B cell (primary cell): ENCODE measurements at regions not wholly inside any gene's neighbourhood (a gene's known extent, or its start where the extent isn't known, plus 50 kb on each side); places are given as distances from the start of the nearest gene placed in this dataset.

Source experiments
- ATAC-seq: fragments of 200-7000 bp; cut with Tn5 transposase; one replicate; pipeline ENCODE4 v1.10.0; 2021; ENCODE audit warnings: low read depth, mild to moderate bottlenecking, moderate number of reproducible peaks, moderate library complexity
- CTCF ChIA-PET: fragments of 350-600 bp; sonication (Branson Sonifier 250); formaldehyde crosslinking; loops from one replicate; lab custom pipeline; 2021; ENCODE audit warnings: antibody characterized with exemption, inconsistent platforms; lab: Charles Lee
- POLR2A ChIA-PET: fragments of 350-600 bp; sonication (Branson Sonifier 250); formaldehyde crosslinking; loops from one replicate; lab custom pipeline; 2021; ENCODE audit warnings: antibody characterized with exemption; lab: Charles Lee
- DNase-seq: peaks from one replicate; pipeline ENCODE4 v3.0.0; 2013
- H2AFZ ChIP-seq: 2 replicates; pipeline ENCODE4 v1.6.1; 2012; ENCODE audit warnings: mild to moderate bottlenecking, low read depth, low read length; ENCODE audit not compliant: insufficient read depth, poor library complexity, severe bottlenecking
- H3K27ac ChIP-seq, 2 donors: 1 replicate in 1 of 2; 2 replicates in 1 of 2; pipeline ENCODE4 v1.5.1; 2012 to 2013; ENCODE audit warnings: low read length in 2 of 2, mild to moderate bottlenecking in 2 of 2, moderate library complexity in 1 of 2
- H3K27me3 ChIP-seq, 4 experiments: fragments of 200-600 bp in 1 of 4; sonication (generic) in 1 of 4; replicated peaks in 1 of 4; 1 replicate in 2 of 4; 2 replicates in 2 of 4; pipeline versions ENCODE4 v1.6.1 to v1.7.0; 2013 to 2016; ENCODE audit warnings: low read length in 3 of 4, mild to moderate bottlenecking in 2 of 4, mixed read lengths in 1 of 4, moderate library complexity in 1 of 4; ENCODE audit not compliant: insufficient read depth in 4 of 4, control insufficient read depth in 3 of 4; ENCODE audit errors: control extremely low read depth in 1 of 4
- H3K36me3 ChIP-seq, 2 experiments: replicated peaks in 1 of 2; 1 replicate in 1 of 2; 2 replicates in 1 of 2; pipeline versions ENCODE4 v1.6.1 to v1.7.1; 2013; ENCODE audit warnings: low read length in 1 of 2; ENCODE audit not compliant: insufficient read depth in 2 of 2, control insufficient read depth in 1 of 2; ENCODE audit errors: control extremely low read depth in 1 of 2, extremely low read depth in 1 of 2
- H3K4me1 ChIP-seq, 2 donors: fragments of 200-600 bp in 1 of 2; sonication (generic) in 1 of 2; 1 replicate in 1 of 2; 2 replicates in 1 of 2; pipeline versions ENCODE4 v1.5.1 to v1.6.1; 2013 to 2017; ENCODE audit warnings: low read length in 2 of 2; ENCODE audit not compliant: control insufficient read depth in 2 of 2, insufficient read depth in 2 of 2
- H3K4me2 ChIP-seq: replicated peaks from 2 replicates; pipeline ENCODE3; 2012; ENCODE audit warnings: mild to moderate bottlenecking, low read depth, low read length; ENCODE audit not compliant: poor library complexity, severe bottlenecking
- H3K4me3 ChIP-seq, 5 experiments: fragments of 200-600 bp in 1 of 5; sonication (generic) in 1 of 5; 1 replicate in 3 of 5; 2 replicates in 2 of 5; pipeline versions ENCODE4 v1.5.1 to v1.7.0; 2011 to 2016; ENCODE audit warnings: low read length in 4 of 5, mild to moderate bottlenecking in 4 of 5, low read depth in 2 of 5, control low read depth in 1 of 5, moderate library complexity in 1 of 5; ENCODE audit not compliant: insufficient read depth in 1 of 5; ENCODE audit errors: control extremely low read depth in 1 of 5, extremely low read depth in 1 of 5
- H3K79me2 ChIP-seq: fragments of 200-600 bp; sonication (generic); one replicate; pipeline ENCODE4 v1.6.0; 2016; ENCODE audit warnings: low read length; ENCODE audit not compliant: control insufficient read depth, insufficient read depth
- H3K9ac ChIP-seq: fragments of 200-600 bp; sonication (generic); 2 replicates; pipeline ENCODE4 v1.6.1; 2017; ENCODE audit warnings: mild to moderate bottlenecking, low read length, moderate library complexity
- H3K9me3 ChIP-seq, 3 donors: one replicate each; pipeline versions ENCODE4 v1.6.1 to v1.7.1; 2013; ENCODE audit warnings: low read length in 2 of 3; ENCODE audit not compliant: control insufficient read depth in 2 of 3, insufficient read depth in 1 of 3; ENCODE audit errors: control extremely low read depth in 1 of 3
- H4K20me1 ChIP-seq: 2 replicates; pipeline ENCODE4 v1.6.0; 2012; ENCODE audit warnings: mild to moderate bottlenecking, low read length; ENCODE audit not compliant: insufficient read depth, control insufficient read depth, poor library complexity, severe bottlenecking
- H3K27ac Mint-ChIP-seq: one replicate; pipeline ENCODE4 v1.8.0; 2021; ENCODE audit warnings: mixed read lengths
- H3K27me3 Mint-ChIP-seq: one replicate; pipeline ENCODE4 v1.8.0; 2021; ENCODE audit warnings: mixed read lengths
- H3K4me1 Mint-ChIP-seq: one replicate; pipeline ENCODE4 v1.8.0; 2021; ENCODE audit warnings: mixed read lengths
- H3K4me3 Mint-ChIP-seq: one replicate; pipeline ENCODE4 v1.8.0; 2021; ENCODE audit warnings: mixed read lengths
- H3K9me3 Mint-ChIP-seq: one replicate; pipeline ENCODE4 v1.8.0; 2022; ENCODE audit warnings: mixed read lengths; ENCODE audit not compliant: insufficient read depth
- CTCF ChIP-seq: fragments of 200-600 bp; IDR thresholded peaks from one replicate; pipeline ENCODE4 v1.8.0; 2022; ENCODE audit warnings: antibody characterized with exemption, mild to moderate bottlenecking
- EZH2 ChIP-seq: IDR thresholded peaks from 2 replicates; pipeline ENCODE4 v1.6.1; 2012; ENCODE audit warnings: borderline replicate concordance, low read depth, mild to moderate bottlenecking, moderate library complexity, low read length; ENCODE audit not compliant: insufficient read depth, poor library complexity, severe bottlenecking
- WGBS: methylation state at CpG from one replicate; pipeline ENCODE4 v1.1.5; 2013; ENCODE audit warnings: missing lambda C conversion rate; ENCODE audit not compliant: insufficient coverage; 5-methylcytosine and 5-hydroxymethylcytosine counted together
- intact Hi-C: fragments of 100-400 bp; cut with micrococcal nuclease; formaldehyde crosslinking; loops from one replicate; pipeline ENCODE4 v1.10.0; 2022

GRCh38 chr5:154607746-154608145, 129.7 kb upstream of the HAND1 start:
- CTCF ChIA-PET, result interaction anchor here (0.6 kb wide), 1 partner anchor 156 kb away, joined by 3 read pairs; no protein-coding TSS in a partner anchor
- H3K9ac ChIP-seq, result no peak overlapping the region
- H4K20me1 ChIP-seq, result no peaks in the 10 kb centered on the region
- H3K4me3 ChIP-seq, result no peak overlapping the region
- Mint-ChIP-seq H3K9me3 (no peaks in the 10 kb centered on the region), H3K4me1 (peaks cover 15% of the 10 kb centered on the region), H3K27ac (no peak overlapping the region), H3K4me3 (no peak overlapping the region), H3K27me3 (peaks cover 46% of the 10 kb centered on the region)
- H3K36me3 ChIP-seq, result no peaks in the 10 kb centered on the region
- intact Hi-C loops, result no loop called here
- no peak overlapping the region for H3K4me2 ChIP-seq
- H3K4me1 ChIP-seq, result peaks cover 12 to 14% of the 10 kb centered on the region in 2 donors
- no peak overlapping the region for H2AFZ ChIP-seq
- peaks cover 0 to 62% (median 22%) of the 10 kb centered on the region in 4 experiments for H3K27me3 ChIP-seq
- H3K9me3 ChIP-seq, result peaks cover 0 to 3% (median 0%) of the 10 kb centered on the region in 3 donors
- DNase-seq, result no peak
- no peaks in the 10 kb centered on the region for H3K79me2 ChIP-seq
- no peak for TF ChIP-seq EZH2
- TF ChIP-seq CTCF, result no peak
- no peak overlapping the region for H3K27ac ChIP-seq
- ATAC-seq, result no peak
- 100% methylated on average over 2 of the region's 4 CpGs for WGBS
- POLR2A ChIA-PET, result no interaction called here

DNA sequence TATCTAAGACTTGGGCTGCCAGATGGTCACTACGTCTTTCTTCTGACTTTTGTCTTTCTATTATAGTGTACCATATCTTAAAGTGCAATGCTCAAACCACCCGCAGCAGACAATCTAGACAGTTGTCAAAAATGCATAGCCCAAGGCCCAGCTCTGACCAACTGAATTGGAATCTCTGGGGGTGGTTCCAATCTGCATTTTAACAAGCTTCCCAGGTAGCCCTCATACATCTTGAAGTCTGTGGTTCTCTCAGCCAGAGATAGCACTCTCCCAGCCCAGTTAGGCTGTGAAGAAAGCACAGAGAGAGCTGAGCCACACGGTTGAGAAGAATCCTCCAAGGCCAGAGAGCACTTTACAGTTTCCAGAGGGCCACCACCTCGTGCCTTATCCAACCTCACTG, 128.2 kb upstream of the HAND1 start:
- POLR2A ChIA-PET, result no interaction called here
- peaks cover 8 to 11% of the 10 kb centered on the region in 2 donors for H3K4me1 ChIP-seq
- H3K9ac ChIP-seq, result no peak overlapping the region
- peaks cover 0 to 53% (median 16%) of the 10 kb centered on the region in 4 experiments for H3K27me3 ChIP-seq
- no peaks in the 10 kb centered on the region for H4K20me1 ChIP-seq
- ATAC-seq, result no peak
- peaks cover 11% of the 10 kb centered on the region for H3K4me1 Mint-ChIP-seq
- CTCF ChIA-PET, result no interaction called here
- peaks cover 45% of the 10 kb centered on the region for H3K27me3 Mint-ChIP-seq
- DNase-seq, result no peak
- no peak overlapping the region for H3K27ac Mint-ChIP-seq
- no peak for TF ChIP-seq CTCF
- no peak for TF ChIP-seq EZH2
- H2AFZ ChIP-seq, result no peak overlapping the region
- H3K4me3 Mint-ChIP-seq, result no peak overlapping the region
- H3K36me3 ChIP-seq, result no peaks in the 10 kb centered on the region
- H3K4me3 ChIP-seq, result no peak overlapping the region
- 78% methylated on average over 3 of the region's 4 CpGs for WGBS
- no peak overlapping the region for H3K27ac ChIP-seq
- no peaks in the 10 kb centered on the region for H3K9me3 Mint-ChIP-seq
- intact Hi-C loops, result no loop called here
- H3K79me2 ChIP-seq, result no peaks in the 10 kb centered on the region
- peaks cover 0 to under 1% (median 0%) of the 10 kb centered on the region in 3 donors for H3K9me3 ChIP-seq
- H3K4me2 ChIP-seq, result no peak overlapping the region
